GM18909 (cell line): ENCODE measurements at regions not wholly inside any gene's neighbourhood (a gene's known extent, or its start where the extent isn't known, plus 50 kb on each side); places are given as distances from the start of the nearest gene placed in this dataset.
A peak's percentile ranks its signal among the peaks of the same experiment; 100 is the strongest.
"Not testable (repeated sequence)": the region's sequence is repeated elsewhere in the genome, so short reads cannot be mapped to it uniquely, and the experiment has no call there.

ENCODE experiments used
- ATAC-seq: cut with Tn5 transposase; IDR thresholded peaks from one replicate; pipeline ENCODE4 v1.9.1; 2021; ENCODE audit warnings: mild to moderate bottlenecking; ENCODE audit not compliant: unreplicated experiment, poor library complexity

- ATAC-seq, result no peak
These were observed 212.0 kb upstream of the POU5F2 start for GRCh38 chr5:93953442-93953841.

- ATAC-seq, result no peak
These were observed 200.5 kb upstream of the POU5F2 start for GRCh38 chr5:93941897-93942296.

GRCh38 chr5:93933269-93933668, 191.9 kb upstream of the POU5F2 start:
- ATAC-seq, result not testable (repeated sequence)

GRCh38 chr5:93930098-93930497, 188.7 kb upstream of the POU5F2 start:
- ATAC-seq, result no peak

- ATAC-seq, result no peak
These were observed 187.7 kb upstream of the POU5F2 start for GRCh38 chr5:93929131-93929530.

- ATAC-seq, result no peak
These were observed 185.6 kb upstream of the POU5F2 start for GRCh38 chr5:93926831-93927620.

GRCh38 chr5:93925321-93925720, 183.9 kb upstream of the POU5F2 start:
- no peak for ATAC-seq

GRCh38 chr5:93924628-93925027, 183.2 kb upstream of the POU5F2 start:
- ATAC-seq, result no peak

- no peak for ATAC-seq
These were observed 181.2 kb upstream of the POU5F2 start for GRCh38 chr5:93922551-93922950.

- no peak for ATAC-seq
These were observed 179.6 kb upstream of the POU5F2 start for GRCh38 chr5:93921001-93921400.

GRCh38 chr5:93916872-93917271, 175.5 kb upstream of the POU5F2 start:
- ATAC-seq, result no peak

- peak; percentile 70 for ATAC-seq
These were observed 173.7 kb upstream of the POU5F2 start for GRCh38 chr5:93915142-93915553.

GRCh38 chr5:93911609-93912008, 170.2 kb upstream of the POU5F2 start:
- no peak for ATAC-seq

- no peak for ATAC-seq
These were observed 168.0 kb upstream of the POU5F2 start for GRCh38 chr5:93909356-93909755.

- no peak for ATAC-seq
These were observed 163.5 kb upstream of the POU5F2 start for GRCh38 chr5:93904917-93905316.

GRCh38 chr5:93902288-93902687, 160.9 kb upstream of the POU5F2 start:
- no peak for ATAC-seq

GRCh38 chr5:93899026-93899600, 157.7 kb upstream of the POU5F2 start:
- peak; percentile 88 for ATAC-seq

GRCh38 chr5:93894601-93895354, 153.4 kb upstream of the POU5F2 start:
- ATAC-seq, result no peak

- ATAC-seq, result no peak
These were observed 151.7 kb upstream of the POU5F2 start for GRCh38 chr5:93893075-93893474.

- ATAC-seq, result no peak
These were observed 151.1 kb upstream of the POU5F2 start for GRCh38 chr5:93892481-93892880.
